ENCODE measurements at regions not wholly inside any gene's neighbourhood (a gene's known extent, or its start where the extent isn't known, plus 50 kb on each side); places are given as distances from the start of the nearest gene placed in this dataset.
"Not testable (repeated sequence)": the region's sequence is repeated elsewhere in the genome, so short reads cannot be mapped to it uniquely, and the experiment has no call there.

- DNase-seq (ENCODE audit: low read depth, low spot score) = no peak
- TF ChIP-seq ZNF274 (IDR thresholded peaks at IDR 0.05; ENCODE audit: low read depth, low read length) = no peak
- TF ChIP-seq YY1 (IDR thresholded peaks at IDR 0.05; ENCODE audit: insufficient read depth, insufficient read length) = no peak
- TF ChIP-seq SUZ12 (IDR thresholded peaks at IDR 0.05; ENCODE audit: extremely low read depth, insufficient read depth, insufficient read length) = no peak
Measured at GRCh38 chr2:76188334-76189008, 477.8 kb upstream of the GCFC2 start.

GRCh38 chr2:76187415-76187814, 476.7 kb upstream of the GCFC2 start:
- no peaks in the 10 kb centered on the region for H3K27me3 ChIP-seq (ENCODE audit: insufficient read depth, insufficient read length)
- TF ChIP-seq SUZ12 (IDR thresholded peaks at IDR 0.05; ENCODE audit: extremely low read depth, insufficient read depth, insufficient read length) = no peak
- TF ChIP-seq ZNF274 (IDR thresholded peaks at IDR 0.05; ENCODE audit: low read depth, low read length) = no peak
- no peak for TF ChIP-seq YY1 (IDR thresholded peaks at IDR 0.05; ENCODE audit: insufficient read depth, insufficient read length)
- no peaks in the 10 kb centered on the region for H3K36me3 ChIP-seq (ENCODE audit: insufficient read depth, insufficient read length, low read length)
- no peaks in the 10 kb centered on the region for H3K4me1 ChIP-seq (ENCODE audit: insufficient read depth, insufficient read length)
- no peak for DNase-seq (ENCODE audit: low read depth, low spot score)
- no peak overlapping the region for H3K9ac ChIP-seq (ENCODE audit: insufficient read length, low read depth)
- no peak overlapping the region for H3K4me3 ChIP-seq (ENCODE audit: insufficient read length, low read depth)
- H3K9me3 ChIP-seq (ENCODE audit: insufficient read depth, low read length) = no peaks in the 10 kb centered on the region

More at GRCh38 chr2:76188334-76189008, 477.8 kb upstream of the GCFC2 start:
- H3K9me3 ChIP-seq (ENCODE audit: insufficient read depth, low read length) = no peaks in the 10 kb centered on the region
- no peaks in the 10 kb centered on the region for H3K36me3 ChIP-seq (ENCODE audit: insufficient read depth, insufficient read length, low read length)
- H3K4me3 ChIP-seq (ENCODE audit: insufficient read length, low read depth) = no peak overlapping the region
- no peak overlapping the region for H3K9ac ChIP-seq (ENCODE audit: insufficient read length, low read depth)
- H3K4me1 ChIP-seq (ENCODE audit: insufficient read depth, insufficient read length) = no peaks in the 10 kb centered on the region
- H3K27me3 ChIP-seq (ENCODE audit: insufficient read depth, insufficient read length) = no peaks in the 10 kb centered on the region

GRCh38 chr2:76180676-76181075, 470.0 kb upstream of the GCFC2 start:
- Histone ChIP-seq H3K9ac (ENCODE audit: insufficient read length, low read depth) (no peak overlapping the region), H3K4me1 (ENCODE audit: insufficient read depth, insufficient read length) (no peaks in the 10 kb centered on the region), H3K27me3 (ENCODE audit: insufficient read depth, insufficient read length) (no peaks in the 10 kb centered on the region), H3K9me3 (ENCODE audit: insufficient read depth, low read length) (no peaks in the 10 kb centered on the region), H3K4me3 (ENCODE audit: insufficient read length, low read depth) (no peak overlapping the region), H3K36me3 (ENCODE audit: insufficient read depth, insufficient read length, low read length) (no peaks in the 10 kb centered on the region)
- DNase-seq (ENCODE audit: low read depth, low spot score) = no peak
- TF ChIP-seq SUZ12 (IDR thresholded peaks at IDR 0.05; ENCODE audit: extremely low read depth, insufficient read depth, insufficient read length) = no peak
- no peak for TF ChIP-seq ZNF274 (IDR thresholded peaks at IDR 0.05; ENCODE audit: low read depth, low read length)
- TF ChIP-seq YY1 (IDR thresholded peaks at IDR 0.05; ENCODE audit: insufficient read depth, insufficient read length) = no peak

- Histone ChIP-seq H3K4me3 (ENCODE audit: insufficient read length, low read depth) (no peak overlapping the region), H3K9ac (ENCODE audit: insufficient read length, low read depth) (no peak overlapping the region), H3K36me3 (ENCODE audit: insufficient read depth, insufficient read length, low read length) (no peaks in the 10 kb centered on the region), H3K4me1 (ENCODE audit: insufficient read depth, insufficient read length) (no peaks in the 10 kb centered on the region), H3K9me3 (ENCODE audit: insufficient read depth, low read length) (no peaks in the 10 kb centered on the region), H3K27me3 (ENCODE audit: insufficient read depth, insufficient read length) (no peaks in the 10 kb centered on the region)
- DNase-seq (ENCODE audit: low read depth, low spot score) = no peak
- no peak for TF ChIP-seq SUZ12 (IDR thresholded peaks at IDR 0.05; ENCODE audit: extremely low read depth, insufficient read depth, insufficient read length)
- TF ChIP-seq YY1 (IDR thresholded peaks at IDR 0.05; ENCODE audit: insufficient read depth, insufficient read length) = no peak
Measured at GRCh38 chr2:76178610-76179009, 467.9 kb upstream of the GCFC2 start.

GRCh38 chr2:76175295-76175694, 464.6 kb upstream of the GCFC2 start:
- no peak for DNase-seq (ENCODE audit: low read depth, low spot score)
- H3K4me1 ChIP-seq (ENCODE audit: insufficient read depth, insufficient read length) = no peaks in the 10 kb centered on the region
- H3K9me3 ChIP-seq (ENCODE audit: insufficient read depth, low read length) = no peaks in the 10 kb centered on the region
- no peaks in the 10 kb centered on the region for H3K27me3 ChIP-seq (ENCODE audit: insufficient read depth, insufficient read length)
- H3K9ac ChIP-seq (ENCODE audit: insufficient read length, low read depth) = no peak overlapping the region
- no peaks in the 10 kb centered on the region for H3K36me3 ChIP-seq (ENCODE audit: insufficient read depth, insufficient read length, low read length)
- no peak for TF ChIP-seq SUZ12 (IDR thresholded peaks at IDR 0.05; ENCODE audit: extremely low read depth, insufficient read depth, insufficient read length)
- TF ChIP-seq ZNF274 (IDR thresholded peaks at IDR 0.05; ENCODE audit: low read depth, low read length) = no peak
- H3K4me3 ChIP-seq (ENCODE audit: insufficient read length, low read depth) = no peak overlapping the region

GRCh38 chr2:76174505-76174904, 463.8 kb upstream of the GCFC2 start:
- no peak overlapping the region for H3K9ac ChIP-seq (ENCODE audit: insufficient read length, low read depth)
- no peaks in the 10 kb centered on the region for H3K27me3 ChIP-seq (ENCODE audit: insufficient read depth, insufficient read length)
- no peak overlapping the region for H3K4me3 ChIP-seq (ENCODE audit: insufficient read length, low read depth)
- no peak for TF ChIP-seq SUZ12 (IDR thresholded peaks at IDR 0.05; ENCODE audit: extremely low read depth, insufficient read depth, insufficient read length)
- no peak for TF ChIP-seq YY1 (IDR thresholded peaks at IDR 0.05; ENCODE audit: insufficient read depth, insufficient read length)
- H3K4me1 ChIP-seq (ENCODE audit: insufficient read depth, insufficient read length) = no peaks in the 10 kb centered on the region
- no peak for DNase-seq (ENCODE audit: low read depth, low spot score)
- H3K9me3 ChIP-seq (ENCODE audit: insufficient read depth, low read length) = no peaks in the 10 kb centered on the region
- no peaks in the 10 kb centered on the region for H3K36me3 ChIP-seq (ENCODE audit: insufficient read depth, insufficient read length, low read length)

- H3K4me3 ChIP-seq (ENCODE audit: insufficient read length, low read depth); H3K27me3 ChIP-seq (ENCODE audit: insufficient read depth, insufficient read length); H3K9me3 ChIP-seq (ENCODE audit: insufficient read depth, low read length); H3K4me1 ChIP-seq (ENCODE audit: insufficient read depth, insufficient read length); H3K9ac ChIP-seq (ENCODE audit: insufficient read length, low read depth); DNase-seq (ENCODE audit: low read depth, low spot score); H3K36me3 ChIP-seq (ENCODE audit: insufficient read depth, insufficient read length, low read length): not testable (repeated sequence)
Measured at GRCh38 chr2:76173206-76173605, 462.5 kb upstream of the GCFC2 start.

GRCh38 chr2:76172154-76172595, 461.5 kb upstream of the GCFC2 start:
- H3K9ac ChIP-seq (ENCODE audit: insufficient read length, low read depth) = not testable (repeated sequence)

More at GRCh38 chr2:76172154-76172595, 461.5 kb upstream of the GCFC2 start:
- not testable (repeated sequence) for DNase-seq (ENCODE audit: low read depth, low spot score); H3K4me3 ChIP-seq (ENCODE audit: insufficient read length, low read depth); H3K9me3 ChIP-seq (ENCODE audit: insufficient read depth, low read length); H3K36me3 ChIP-seq (ENCODE audit: insufficient read depth, insufficient read length, low read length); H3K4me1 ChIP-seq (ENCODE audit: insufficient read depth, insufficient read length); H3K27me3 ChIP-seq (ENCODE audit: insufficient read depth, insufficient read length)

Measured in NT2/D1 (cell line).